Endothelial cell (in vitro differentiated cells): ENCODE measurements at regions not wholly inside any gene's neighbourhood (a gene's known extent, or its start where the extent isn't known, plus 50 kb on each side); places are given as distances from the start of the nearest gene placed in this dataset.

Experiments used
- DNase-seq: peaks from one replicate; pipeline ENCODE4 v3.0.0; 2021; ENCODE audit warnings: low spot score
- H3K27ac Mint-ChIP-seq: one replicate; pipeline ENCODE4 v1.8.0; 2021; ENCODE audit warnings: mixed read lengths, inconsistent platforms; ENCODE audit not compliant: unreplicated experiment
- H3K27me3 Mint-ChIP-seq: one replicate; pipeline ENCODE4 v1.8.0; 2021; ENCODE audit warnings: mild to moderate bottlenecking, moderate library complexity, mixed read lengths, inconsistent platforms; ENCODE audit not compliant: unreplicated experiment
- H3K36me3 Mint-ChIP-seq: one replicate; pipeline ENCODE4 v1.8.0; 2021; ENCODE audit warnings: mild to moderate bottlenecking, low read depth, mixed read lengths, inconsistent platforms; ENCODE audit not compliant: unreplicated experiment
- H3K4me1 Mint-ChIP-seq: one replicate; pipeline ENCODE4 v1.8.0; 2021; ENCODE audit warnings: mild to moderate bottlenecking, mixed read lengths, inconsistent platforms; ENCODE audit not compliant: unreplicated experiment
- H3K4me3 Mint-ChIP-seq: one replicate; pipeline ENCODE4 v1.8.0; 2021; ENCODE audit warnings: mild to moderate bottlenecking, mixed read lengths, inconsistent platforms; ENCODE audit not compliant: unreplicated experiment
- H3K9me3 Mint-ChIP-seq: one replicate; pipeline ENCODE4 v1.8.0; 2021; ENCODE audit warnings: mixed read lengths, inconsistent platforms; ENCODE audit not compliant: unreplicated experiment
- CTCF ChIP-seq: fragments of 200-600 bp; sonication (generic); IDR thresholded peaks from one replicate; pipeline ENCODE4 v1.5.0; 2021; ENCODE audit warnings: antibody characterized with exemption; ENCODE audit not compliant: unreplicated experiment

GRCh38 chr4:81807386-81807785 is 335.7 kb upstream of the RASGEF1B start:
- TF ChIP-seq CTCF, result no peak
- DNase-seq, result no peak
- Mint-ChIP-seq H3K27me3 (no peaks in the 10 kb centered on the region), H3K9me3 (no peaks in the 10 kb centered on the region), H3K36me3 (no peaks in the 10 kb centered on the region), H3K4me3 (no peak overlapping the region), H3K27ac (no peak overlapping the region), H3K4me1 (peaks cover 3% of the 10 kb centered on the region)

GRCh38 chr4:81806485-81806884 is 334.8 kb upstream of the RASGEF1B start:
- no peak for DNase-seq
- Mint-ChIP-seq H3K27me3 (no peaks in the 10 kb centered on the region), H3K9me3 (no peaks in the 10 kb centered on the region), H3K4me1 (peaks cover 3% of the 10 kb centered on the region), H3K27ac (no peak overlapping the region), H3K36me3 (no peaks in the 10 kb centered on the region), H3K4me3 (no peak overlapping the region)
- no peak for TF ChIP-seq CTCF

GRCh38 chr4:81804849-81805248 is 333.1 kb upstream of the RASGEF1B start:
- no peaks in the 10 kb centered on the region for H3K27me3 Mint-ChIP-seq
- H3K9me3 Mint-ChIP-seq, result no peaks in the 10 kb centered on the region
- no peak overlapping the region for H3K27ac Mint-ChIP-seq
- no peak overlapping the region for H3K4me3 Mint-ChIP-seq
- H3K36me3 Mint-ChIP-seq, result peaks cover 3% of the 10 kb centered on the region
- DNase-seq, result no peak
- TF ChIP-seq CTCF, result no peak
- H3K4me1 Mint-ChIP-seq, result peaks cover 3% of the 10 kb centered on the region

GRCh38 chr4:81802285-81802846 is 330.7 kb upstream of the RASGEF1B start:
- no peak for TF ChIP-seq CTCF
- Mint-ChIP-seq H3K9me3 (no peaks in the 10 kb centered on the region), H3K27ac (no peak overlapping the region), H3K4me1 (peaks cover 1% of the 10 kb centered on the region), H3K27me3 (peaks cover 3% of the 10 kb centered on the region), H3K36me3 (peaks cover 6% of the 10 kb centered on the region), H3K4me3 (no peak overlapping the region)
- no peak for DNase-seq

- peaks cover 3% of the 10 kb centered on the region for H3K27me3 Mint-ChIP-seq
- no peaks in the 10 kb centered on the region for H3K4me1 Mint-ChIP-seq
- peaks cover 6% of the 10 kb centered on the region for H3K36me3 Mint-ChIP-seq
- DNase-seq, result no peak
- no peaks in the 10 kb centered on the region for H3K9me3 Mint-ChIP-seq
- no peak for TF ChIP-seq CTCF
- H3K4me3 Mint-ChIP-seq, result no peak overlapping the region
- H3K27ac Mint-ChIP-seq, result no peak overlapping the region
Measured at GRCh38 chr4:81799371-81799770, 327.7 kb upstream of the RASGEF1B start.
